NAMALWA (cell line): ENCODE measurements at regions not wholly inside any gene's neighbourhood (a gene's known extent, or its start where the extent isn't known, plus 50 kb on each side); places are given as distances from the start of the nearest gene placed in this dataset.
"Not testable (repeated sequence)": the region's sequence is repeated elsewhere in the genome, so short reads cannot be mapped to it uniquely, and the experiment has no call there.

Experiments used
- DNase-seq: peaks from one replicate; pipeline ENCODE4 v3.0.0-alpha.2; 2015; ENCODE audit warnings: low spot score

- no peak for DNase-seq
These were observed 1568.9 kb upstream of the ACO1 start for GRCh38 chr9:30815585-30815984.

GRCh38 chr9:30845136-30845535, 1539.3 kb upstream of the ACO1 start:
- DNase-seq = no peak

GRCh38 chr9:30846651-30847050, 1537.8 kb upstream of the ACO1 start:
- no peak for DNase-seq

GRCh38 chr9:30851600-30851999, 1532.8 kb upstream of the ACO1 start:
- DNase-seq = no peak

GRCh38 chr9:30900706-30901105, 1483.7 kb upstream of the ACO1 start:
- no peak for DNase-seq

GRCh38 chr9:30913331-30913730, 1471.1 kb upstream of the ACO1 start:
- DNase-seq = no peak

GRCh38 chr9:30915451-30915850, 1469.0 kb upstream of the ACO1 start:
- no peak for DNase-seq

GRCh38 chr9:30925126-30925525, 1459.3 kb upstream of the ACO1 start:
- no peak for DNase-seq

- no peak for DNase-seq
These were observed 1458.8 kb upstream of the ACO1 start for GRCh38 chr9:30925635-30926034.

GRCh38 chr9:30928045-30928444, 1456.4 kb upstream of the ACO1 start:
- DNase-seq = no peak

GRCh38 chr9:30932226-30932625, 1452.2 kb upstream of the ACO1 start:
- no peak for DNase-seq

GRCh38 chr9:30935730-30936129, 1448.7 kb upstream of the ACO1 start:
- DNase-seq = peak; percentile 4

GRCh38 chr9:30937106-30937505, 1447.3 kb upstream of the ACO1 start:
- no peak for DNase-seq

GRCh38 chr9:30942852-30943251, 1441.6 kb upstream of the ACO1 start:
- DNase-seq = not testable (repeated sequence)

- DNase-seq = no peak
These were observed 1440.8 kb upstream of the ACO1 start for GRCh38 chr9:30943446-30944224.

- DNase-seq = no peak
These were observed 1440.2 kb upstream of the ACO1 start for GRCh38 chr9:30944225-30944569.

- DNase-seq = no peak
These were observed 1439.6 kb upstream of the ACO1 start for GRCh38 chr9:30944741-30945280.

GRCh38 chr9:30964332-30964731, 1420.1 kb upstream of the ACO1 start:
- DNase-seq = no peak

GRCh38 chr9:30967476-30967875, 1417.0 kb upstream of the ACO1 start:
- DNase-seq = peak; percentile 3

GRCh38 chr9:30970186-30970585, 1414.3 kb upstream of the ACO1 start:
- DNase-seq = no peak

- DNase-seq = no peak
These were observed 1413.6 kb upstream of the ACO1 start for GRCh38 chr9:30970812-30971211.

- DNase-seq = no peak
These were observed 1411.8 kb upstream of the ACO1 start for GRCh38 chr9:30972654-30973053.

GRCh38 chr9:30977965-30978364, 1406.5 kb upstream of the ACO1 start:
- DNase-seq = no peak

- no peak for DNase-seq
These were observed 1402.1 kb upstream of the ACO1 start for GRCh38 chr9:30982301-30982700.
